GM21423 (cell line): ENCODE measurements at regions not wholly inside any gene's neighbourhood (a gene's known extent, or its start where the extent isn't known, plus 50 kb on each side); places are given as distances from the start of the nearest gene placed in this dataset.

Source experiments
- ATAC-seq: cut with Tn5 transposase; IDR thresholded peaks from one replicate; pipeline ENCODE4 v1.9.1; 2021; ENCODE audit warnings: mild to moderate bottlenecking, moderate library complexity; ENCODE audit not compliant: unreplicated experiment

GRCh38 chr4:178344096-178344495, 901.9 kb upstream of the AGA start:
- no peak for ATAC-seq

GRCh38 chr4:178347111-178347510, 904.9 kb upstream of the AGA start:
- no peak for ATAC-seq

DNA sequence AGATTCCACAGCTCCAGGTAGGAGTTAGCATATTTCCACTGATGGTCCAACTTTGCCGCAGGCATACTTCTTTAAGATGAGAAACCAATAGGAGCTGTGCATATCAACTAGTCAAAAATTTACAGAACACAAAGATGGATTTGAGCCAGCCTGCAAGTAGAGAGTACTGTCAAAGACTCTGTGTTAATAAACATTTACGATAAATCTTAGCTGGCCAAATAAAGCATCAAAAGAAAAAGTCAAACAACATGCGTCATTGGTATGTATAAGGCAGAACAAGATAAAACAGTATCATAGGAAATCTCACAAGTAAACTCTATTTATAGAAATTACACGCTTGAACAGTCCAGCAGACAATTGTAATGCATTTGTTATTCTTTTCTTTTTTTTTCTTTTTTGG, 907.4 kb upstream of the AGA start:
- ATAC-seq: no peak

DNA sequence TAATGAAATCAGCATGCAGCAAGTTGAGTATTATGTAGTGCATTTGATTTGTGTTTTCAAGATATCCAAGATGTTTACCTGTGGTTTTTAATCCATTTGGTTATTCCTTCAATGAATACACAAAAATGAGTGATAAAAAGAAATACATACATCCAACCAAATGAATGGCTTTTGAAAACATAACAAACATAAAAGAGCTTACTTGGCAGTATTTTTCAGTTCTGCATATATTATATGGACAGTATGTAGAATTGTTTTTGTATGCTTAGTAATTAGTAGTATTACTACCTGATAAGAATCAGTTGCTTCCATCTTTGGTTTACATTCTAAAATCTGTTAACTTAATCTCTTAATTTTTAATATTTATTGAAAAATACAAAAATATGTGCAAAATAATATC, 908.9 kb upstream of the AGA start:
- no peak for ATAC-seq

DNA sequence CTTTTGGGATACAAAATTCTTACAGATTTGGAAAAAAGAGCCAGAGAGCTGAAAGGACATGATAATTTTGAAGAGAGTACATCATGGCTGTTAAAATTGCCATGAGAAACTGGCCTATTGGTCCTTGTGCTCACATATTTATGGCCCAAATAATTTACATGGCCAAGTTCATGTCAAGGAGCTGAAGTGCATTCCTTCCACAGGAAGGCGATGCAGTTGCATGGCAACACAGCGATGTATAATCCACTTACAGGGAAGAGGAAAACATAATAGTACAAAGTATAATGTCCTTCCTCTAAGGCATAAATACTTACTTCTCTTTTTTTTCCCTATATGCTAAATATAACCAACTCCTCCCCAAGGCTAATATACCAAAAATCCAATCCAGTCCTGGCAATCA, 914.5 kb upstream of the AGA start:
- ATAC-seq: no peak

DNA sequence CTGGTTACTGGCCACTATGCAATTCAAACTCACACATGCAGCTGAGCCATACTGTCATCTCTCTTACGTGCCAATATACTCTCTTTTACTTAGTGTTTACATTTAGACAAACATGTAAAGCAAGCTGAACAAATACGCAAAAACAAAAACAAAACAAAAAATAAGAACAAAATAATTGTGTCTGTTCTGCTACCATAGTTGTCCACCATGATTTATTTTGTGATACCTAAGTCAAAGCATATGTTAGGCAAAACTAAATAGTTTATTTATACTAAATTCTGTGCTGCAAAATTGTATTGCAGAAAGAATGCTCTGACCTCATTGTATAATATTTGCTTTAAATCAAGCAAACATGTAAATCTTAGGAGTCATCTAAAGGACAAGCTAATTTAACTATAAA, 943.2 kb upstream of the AGA start:
- no peak for ATAC-seq

DNA sequence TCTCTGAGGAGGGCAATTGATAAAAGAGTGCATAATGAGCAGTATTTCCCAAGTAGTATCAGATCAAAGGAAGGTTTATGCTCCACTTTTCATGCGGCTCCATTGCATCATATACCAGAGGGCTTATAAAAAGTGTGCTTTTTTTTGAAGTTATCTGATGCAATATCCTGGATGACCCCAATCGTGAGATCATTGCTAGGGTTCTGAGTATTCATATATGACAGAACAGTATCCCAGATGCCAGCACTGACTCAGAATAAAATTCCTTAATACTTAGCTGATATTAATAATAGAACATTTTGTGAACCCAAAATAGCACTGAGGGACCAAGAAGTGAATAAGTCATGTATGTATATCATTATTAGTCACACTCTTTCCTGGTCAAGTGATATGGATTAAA, 945.5 kb upstream of the AGA start:
- ATAC-seq: no peak

- ATAC-seq: no peak
These were observed 953.6 kb upstream of the AGA start for GRCh38 chr4:178395798-178396197.

GRCh38 chr4:178412455-178412854, 970.2 kb upstream of the AGA start:
- ATAC-seq: no peak

GRCh38 chr4:178414042-178414441, 971.8 kb upstream of the AGA start:
- ATAC-seq: no peak

DNA sequence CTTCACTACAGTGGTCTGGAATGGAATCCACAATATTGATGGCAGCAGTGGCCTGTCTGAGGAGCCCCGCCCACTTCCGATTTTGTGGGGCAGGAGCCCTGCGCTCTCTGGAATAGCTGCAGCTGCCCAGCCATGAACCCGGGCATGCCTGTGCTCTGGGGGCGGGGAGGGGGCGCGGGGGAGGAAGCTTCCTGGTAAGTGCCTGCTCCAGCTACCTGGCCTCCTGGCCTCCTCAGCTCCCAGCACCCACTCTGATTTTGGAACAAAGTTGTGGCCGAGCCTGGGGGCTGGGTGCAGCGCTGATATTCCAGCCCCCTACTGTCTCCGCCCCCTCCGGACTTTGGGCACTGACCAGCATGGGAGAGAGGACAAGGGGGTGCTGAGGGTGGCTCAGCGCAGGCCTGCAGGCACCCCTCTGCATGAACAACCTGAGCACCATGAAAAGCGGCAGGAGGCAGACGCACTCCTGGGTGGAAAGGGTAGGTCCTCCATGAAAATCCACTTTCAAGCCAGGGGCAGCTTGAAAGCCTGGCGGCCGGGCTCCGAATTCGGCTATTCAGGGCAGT, 972.7 kb upstream of the AGA start:
- no peak for ATAC-seq

DNA sequence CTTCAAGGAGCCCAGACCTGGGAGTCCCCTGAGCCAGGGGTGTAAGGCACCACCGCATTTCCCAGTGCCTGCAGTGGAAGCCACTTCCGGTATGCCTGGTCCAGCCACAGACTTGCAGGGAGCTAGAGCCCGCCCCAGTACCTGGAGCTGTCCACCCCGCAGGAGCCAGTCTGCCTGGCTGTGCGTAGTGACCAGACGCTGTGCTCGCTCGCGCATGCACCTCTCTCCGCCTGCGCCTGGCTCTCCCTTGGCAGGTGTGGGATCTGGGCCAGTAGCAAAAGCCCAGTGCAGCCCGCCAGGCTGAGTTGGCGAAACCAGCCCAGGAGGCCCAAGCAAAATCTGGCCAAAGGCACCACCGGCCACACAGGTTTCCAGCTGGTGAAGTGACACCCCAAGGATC, 973.7 kb upstream of the AGA start:
- ATAC-seq: no peak

DNA sequence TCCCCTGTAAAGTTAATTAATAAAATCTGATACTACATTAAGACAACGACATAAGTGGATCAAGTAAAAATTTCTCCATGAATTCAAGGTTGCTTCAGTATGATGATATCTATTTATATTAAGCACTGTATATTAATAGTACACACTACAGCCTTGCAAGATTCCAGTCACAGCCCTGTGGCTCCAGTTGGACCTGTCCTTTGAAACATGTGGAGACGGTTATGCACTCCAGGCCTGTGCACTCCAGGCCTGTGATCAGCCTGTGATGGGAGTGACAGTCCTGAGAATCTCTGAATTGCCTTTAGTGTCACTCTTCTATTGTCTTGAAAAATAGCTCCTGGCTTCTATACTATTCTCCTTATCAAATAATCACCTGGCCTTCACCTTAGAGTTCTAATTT, 981.1 kb upstream of the AGA start:
- ATAC-seq: no peak

- ATAC-seq: no peak
These were observed 984.6 kb upstream of the AGA start for GRCh38 chr4:178426871-178427270.

- no peak for ATAC-seq
These were observed 985.4 kb upstream of the AGA start for GRCh38 chr4:178427663-178428062.

DNA sequence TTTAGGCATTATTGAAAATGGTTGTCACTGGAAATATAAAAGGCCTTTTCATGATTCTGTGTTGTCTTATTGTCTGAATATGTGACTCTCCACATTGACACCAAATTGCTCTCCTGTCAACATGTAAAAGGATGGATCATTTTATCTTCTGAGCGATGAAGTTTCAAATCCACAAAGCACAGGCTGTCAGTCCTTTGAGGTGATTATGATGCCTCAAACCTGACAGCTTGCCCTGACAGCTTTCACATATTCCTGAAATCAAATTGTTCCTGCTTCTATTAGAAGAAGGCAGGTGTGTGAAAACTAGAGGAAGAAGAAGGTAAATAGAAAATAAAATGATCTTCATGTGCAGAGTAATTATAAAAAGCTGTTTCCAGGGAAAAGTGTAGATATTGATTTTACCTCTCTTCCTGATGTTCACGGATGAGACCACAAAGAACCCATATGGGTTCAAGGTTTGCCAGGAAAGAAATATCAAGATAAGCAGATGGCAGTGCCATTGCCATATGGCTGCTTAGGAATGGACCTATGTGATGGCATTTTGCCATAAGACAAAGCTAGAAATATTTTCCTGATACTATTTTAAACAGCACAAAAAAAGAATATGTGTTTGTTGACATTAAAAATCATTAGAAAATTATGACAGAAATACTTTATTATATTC, 1006.3 kb upstream of the AGA start:
- ATAC-seq: no peak

DNA sequence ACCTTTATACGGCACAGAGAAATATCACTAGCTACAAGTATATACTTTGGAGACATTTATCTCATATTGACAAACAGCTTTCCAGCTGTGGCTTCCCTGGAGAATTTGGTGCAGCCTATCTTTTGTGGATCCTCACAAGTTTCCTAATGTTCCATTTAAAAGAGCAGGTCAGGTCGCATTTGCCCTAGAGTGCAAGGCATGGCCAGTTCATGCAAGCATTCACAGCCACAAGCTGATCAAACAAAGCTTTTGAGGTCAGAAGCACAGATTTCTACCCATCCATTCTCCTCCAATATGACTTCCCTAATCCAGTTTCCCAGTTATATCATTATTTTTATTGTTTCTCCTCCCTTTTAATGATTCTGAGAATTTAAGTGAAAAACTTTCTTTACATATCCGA, 1008.4 kb upstream of the AGA start:
- no peak for ATAC-seq

DNA sequence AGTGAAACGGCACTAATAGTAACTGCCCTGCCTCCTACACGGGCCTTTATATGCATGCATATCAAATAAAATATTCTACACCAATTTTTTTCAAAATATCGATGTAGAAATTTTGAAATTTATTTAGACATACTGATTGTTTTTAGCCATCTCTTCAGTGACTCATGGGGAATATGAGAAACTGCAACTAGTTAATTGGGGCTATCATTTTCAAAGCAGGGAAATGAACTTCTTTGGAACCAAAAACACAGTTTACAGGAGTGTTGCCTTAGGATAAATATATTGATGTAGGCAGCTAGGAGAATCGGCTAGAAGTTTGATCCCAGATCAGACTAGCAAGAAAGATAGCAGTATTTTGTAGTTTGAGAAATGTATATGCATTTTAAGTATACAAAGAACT, 1010.8 kb upstream of the AGA start:
- no peak for ATAC-seq

DNA sequence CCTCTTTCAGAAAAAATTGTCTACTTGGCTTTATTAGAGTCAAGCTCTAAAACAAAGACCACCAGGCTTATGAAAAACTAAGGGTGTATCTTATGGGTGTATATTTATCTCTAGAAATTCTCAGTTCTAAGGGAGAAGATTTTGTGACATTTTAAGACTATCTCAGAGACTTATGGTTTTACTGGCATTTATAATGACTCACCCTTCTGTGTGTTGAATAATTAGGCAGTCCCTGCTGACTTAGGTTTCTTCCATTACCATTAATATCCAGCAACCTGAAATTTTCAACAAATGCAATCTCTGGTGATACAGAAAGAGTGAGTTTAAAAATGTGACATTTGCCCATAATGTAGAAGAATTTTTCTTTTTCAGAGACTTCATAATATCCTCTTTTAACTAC, 1015.0 kb upstream of the AGA start:
- ATAC-seq: no peak

DNA sequence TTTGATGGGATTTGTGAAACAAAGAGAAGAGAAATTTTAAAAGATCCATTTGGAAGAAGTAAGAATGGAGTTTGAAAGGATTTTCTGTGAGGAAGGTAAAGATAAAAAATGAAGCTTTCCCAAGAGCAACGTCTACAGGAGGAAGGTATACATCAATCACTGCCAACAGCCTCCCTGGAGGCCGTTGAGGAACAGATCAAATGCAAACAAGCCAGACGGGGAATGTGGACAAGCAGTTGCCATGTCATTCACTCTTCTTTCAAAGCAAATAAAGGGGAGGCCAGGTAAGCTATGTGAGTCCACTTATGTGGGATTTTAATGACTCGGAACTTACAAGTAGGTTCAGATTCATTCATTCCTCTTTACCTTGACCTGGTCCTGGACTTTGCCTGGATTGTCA, 1020.5 kb upstream of the AGA start:
- no peak for ATAC-seq

DNA sequence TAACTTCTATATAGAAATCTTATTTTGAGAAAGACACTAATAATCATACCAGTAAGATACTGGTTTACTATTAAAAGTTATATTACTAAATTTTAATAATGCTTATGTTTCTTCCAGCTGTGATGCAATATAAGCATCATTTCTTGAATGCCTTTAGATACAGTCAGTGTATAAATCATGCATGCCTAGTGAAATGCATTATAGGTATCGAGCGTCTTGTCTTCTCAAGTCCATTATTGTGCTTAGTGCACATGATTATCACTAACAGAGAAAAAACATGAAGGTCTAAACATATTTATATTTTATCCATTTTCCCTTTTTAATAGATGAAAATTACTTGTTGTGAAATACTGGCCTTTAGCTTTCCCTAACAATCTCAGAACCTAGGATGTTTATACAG, 1021.5 kb upstream of the AGA start:
- no peak for ATAC-seq

DNA sequence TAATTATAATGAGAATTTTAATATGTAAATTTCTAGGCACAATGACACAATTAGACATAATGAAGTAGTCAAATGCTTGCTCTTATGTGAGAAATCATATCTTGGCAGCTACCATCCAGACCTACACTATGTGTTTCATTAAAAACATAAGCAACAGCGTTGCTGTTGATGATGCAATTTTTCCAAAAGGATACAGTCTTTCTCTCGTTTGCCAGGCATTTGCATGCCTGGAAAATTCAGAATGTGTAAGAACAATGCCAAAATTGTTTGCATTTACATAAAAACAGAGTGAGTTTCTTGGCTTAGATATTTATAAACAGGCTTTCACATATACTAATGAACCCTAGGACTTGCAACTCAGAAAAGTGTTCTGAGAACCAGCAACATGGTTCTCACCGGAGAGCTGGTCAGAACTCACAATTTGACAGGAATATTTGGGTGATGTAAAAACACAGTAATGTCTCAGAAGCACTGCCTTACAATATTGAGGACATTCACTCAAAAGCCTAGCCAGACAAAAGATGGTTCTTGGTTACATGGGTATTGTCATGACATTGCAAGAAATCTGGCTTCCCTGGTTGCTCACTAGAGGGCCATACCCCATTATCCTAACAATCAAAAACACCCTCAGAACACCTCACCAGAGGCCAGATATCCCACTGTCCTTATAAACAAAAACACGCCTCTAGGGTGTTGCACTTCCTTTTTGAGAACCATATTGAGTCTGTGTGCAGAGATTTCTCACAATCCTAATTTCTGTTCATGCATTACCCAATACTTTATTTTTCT, 1029.0 kb upstream of the AGA start:
- no peak for ATAC-seq
